ENCODE measurements at regions not wholly inside any gene's neighbourhood (a gene's known extent, or its start where the extent isn't known, plus 50 kb on each side); places are given as distances from the start of the nearest gene placed in this dataset.

GRCh38 chr17:54028986-54029580 lies 206.4 kb downstream of the KIF2B start:
- TF ChIP-seq RAD21 (IDR thresholded peaks at IDR 0.05 in 1 of 2, conservative IDR thresholded peaks at IDR 0.05 in 1 of 2; ENCODE audit: low read depth in 2 of 2, low read length in 2 of 2) (no peak), CTCF (IDR thresholded peaks at IDR 0.05; ENCODE audit: control extremely low read depth in 1 of 3, insufficient read depth in 1 of 3, low read depth in 1 of 3, low read length in 3 of 3) (no peak)
